RWPE2 (cell line): ENCODE measurements at regions not wholly inside any gene's neighbourhood (a gene's known extent, or its start where the extent isn't known, plus 50 kb on each side); places are given as distances from the start of the nearest gene placed in this dataset.

Experiments
- ATAC-seq: fragments of 200-7000 bp; cut with Tn5 transposase; 3 replicates; pipeline ENCODE4 v1.9.1; 2021; ENCODE audit warnings: low read depth
- DNase-seq: peaks from one replicate; pipeline ENCODE4 v3.0.0-alpha.2; 2020; ENCODE audit warnings: low spot score
- H3K27ac ChIP-seq: fragments of 450-650 bp; 2 replicates; pipeline ENCODE4 v1.5.1; 2017; ENCODE audit warnings: mild to moderate bottlenecking; ENCODE audit not compliant: poor library complexity, severe bottlenecking
- H3K27me3 ChIP-seq: fragments of 250-450 bp; sonication (Bioruptor Pico); 2 replicates; pipeline ENCODE4 v1.5.1; 2021; ENCODE audit warnings: mild to moderate bottlenecking, moderate library complexity; ENCODE audit not compliant: insufficient read depth, poor library complexity, severe bottlenecking
- H3K36me3 ChIP-seq: fragments of 250-450 bp; sonication (Bioruptor Pico); 2 replicates; pipeline ENCODE4 v1.5.1; 2020; ENCODE audit warnings: low read depth, mild to moderate bottlenecking, moderate library complexity
- H3K4me1 ChIP-seq: fragments of 250-450 bp; sonication (Bioruptor Pico); 2 replicates; pipeline ENCODE4 v1.5.1; 2021; ENCODE audit warnings: mild to moderate bottlenecking, moderate library complexity; ENCODE audit not compliant: insufficient read depth, poor library complexity, severe bottlenecking
- H3K4me3 ChIP-seq: fragments of 250-450 bp; sonication (Bioruptor Pico); 2 replicates; pipeline ENCODE4 v1.5.1; 2021; ENCODE audit warnings: mild to moderate bottlenecking, moderate library complexity; ENCODE audit not compliant: severe bottlenecking
- H3K9me3 ChIP-seq: fragments of 250-450 bp; sonication (Bioruptor Pico); 2 replicates; pipeline ENCODE4 v1.5.1; 2021; ENCODE audit warnings: mild to moderate bottlenecking, moderate library complexity; ENCODE audit not compliant: severe bottlenecking
- TF ChIP-seq, protein P1 (sequence below): fragments of 450-650 bp; IDR thresholded peaks from one replicate; pipeline ENCODE4 v1.5.1; 2017; ENCODE audit warnings: mild to moderate bottlenecking, moderate library complexity; ENCODE audit not compliant: poor library complexity, severe bottlenecking

DNA sequence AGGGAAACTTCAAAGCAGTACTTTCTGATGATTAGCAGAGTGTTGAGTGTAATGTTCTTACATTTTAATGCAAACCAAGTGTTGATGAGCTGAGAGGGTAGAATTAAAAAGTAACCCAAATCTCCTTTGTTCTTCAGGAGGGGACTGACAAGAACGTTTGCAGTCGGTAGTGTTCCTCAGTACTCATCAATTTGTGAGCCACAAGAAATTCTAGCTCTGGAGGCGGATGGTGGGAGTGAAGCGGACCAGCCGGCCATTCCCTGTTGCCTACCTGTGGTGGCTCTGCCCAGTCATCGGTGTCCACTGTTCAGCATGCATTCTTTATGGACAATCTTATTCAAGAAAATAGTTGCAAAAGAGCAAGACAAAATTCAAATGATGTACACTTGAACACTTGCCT, 438.6 kb upstream of the POU3F3 start:
- DNase-seq (no peak), ATAC-seq (no peak)
- Histone ChIP-seq H3K9me3 (no peaks in the 10 kb centered on the region), H3K4me3 (no peak overlapping the region), H3K4me1 (no peaks in the 10 kb centered on the region), H3K36me3 (no peaks in the 10 kb centered on the region), H3K27ac (no peak overlapping the region), H3K27me3 (peaks cover 27% of the 10 kb centered on the region)
- TF ChIP-seq, protein P1, sequence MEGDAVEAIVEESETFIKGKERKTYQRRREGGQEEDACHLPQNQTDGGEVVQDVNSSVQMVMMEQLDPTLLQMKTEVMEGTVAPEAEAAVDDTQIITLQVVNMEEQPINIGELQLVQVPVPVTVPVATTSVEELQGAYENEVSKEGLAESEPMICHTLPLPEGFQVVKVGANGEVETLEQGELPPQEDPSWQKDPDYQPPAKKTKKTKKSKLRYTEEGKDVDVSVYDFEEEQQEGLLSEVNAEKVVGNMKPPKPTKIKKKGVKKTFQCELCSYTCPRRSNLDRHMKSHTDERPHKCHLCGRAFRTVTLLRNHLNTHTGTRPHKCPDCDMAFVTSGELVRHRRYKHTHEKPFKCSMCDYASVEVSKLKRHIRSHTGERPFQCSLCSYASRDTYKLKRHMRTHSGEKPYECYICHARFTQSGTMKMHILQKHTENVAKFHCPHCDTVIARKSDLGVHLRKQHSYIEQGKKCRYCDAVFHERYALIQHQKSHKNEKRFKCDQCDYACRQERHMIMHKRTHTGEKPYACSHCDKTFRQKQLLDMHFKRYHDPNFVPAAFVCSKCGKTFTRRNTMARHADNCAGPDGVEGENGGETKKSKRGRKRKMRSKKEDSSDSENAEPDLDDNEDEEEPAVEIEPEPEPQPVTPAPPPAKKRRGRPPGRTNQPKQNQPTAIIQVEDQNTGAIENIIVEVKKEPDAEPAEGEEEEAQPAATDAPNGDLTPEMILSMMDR, result no peak

DNA sequence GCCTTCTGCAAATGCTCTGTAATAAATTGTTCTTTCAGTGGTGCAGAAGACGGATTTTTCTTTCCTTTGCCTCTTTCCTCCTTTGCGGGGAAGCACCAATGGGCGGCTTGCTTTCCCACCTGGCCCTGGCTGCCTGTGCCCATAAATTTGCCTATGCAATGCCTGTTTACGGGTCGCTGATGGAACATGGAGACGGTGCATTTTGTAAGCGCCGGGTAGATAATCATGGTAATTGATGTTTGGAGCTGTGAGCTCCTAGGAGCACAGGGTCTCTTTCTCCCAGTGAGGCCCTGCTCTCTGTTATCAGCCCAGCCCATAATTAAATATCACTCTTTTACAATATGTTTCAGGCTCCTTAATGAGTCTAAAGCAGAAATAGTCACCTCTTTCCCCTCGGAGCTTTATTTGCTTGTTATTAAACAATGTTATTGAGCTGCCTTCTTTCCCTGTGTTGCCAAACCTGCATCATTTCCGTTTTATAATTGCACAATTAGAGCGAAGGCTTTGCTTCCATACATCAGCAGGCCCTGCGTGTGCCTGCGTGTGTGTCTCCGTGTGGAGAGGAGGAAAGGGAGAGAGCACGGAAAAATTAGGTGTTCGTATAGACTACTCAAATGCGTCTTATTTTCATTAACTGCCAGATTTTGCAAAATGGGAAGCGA, 437.4 kb upstream of the POU3F3 start:
- Histone ChIP-seq H3K4me3 (no peak overlapping the region), H3K27me3 (peaks cover 27% of the 10 kb centered on the region), H3K4me1 (no peaks in the 10 kb centered on the region), H3K27ac (no peak overlapping the region), H3K9me3 (no peaks in the 10 kb centered on the region), H3K36me3 (no peaks in the 10 kb centered on the region)
- ATAC-seq, result no peak
- TF ChIP-seq, protein P1, result no peak
- DNase-seq, result no peak

DNA sequence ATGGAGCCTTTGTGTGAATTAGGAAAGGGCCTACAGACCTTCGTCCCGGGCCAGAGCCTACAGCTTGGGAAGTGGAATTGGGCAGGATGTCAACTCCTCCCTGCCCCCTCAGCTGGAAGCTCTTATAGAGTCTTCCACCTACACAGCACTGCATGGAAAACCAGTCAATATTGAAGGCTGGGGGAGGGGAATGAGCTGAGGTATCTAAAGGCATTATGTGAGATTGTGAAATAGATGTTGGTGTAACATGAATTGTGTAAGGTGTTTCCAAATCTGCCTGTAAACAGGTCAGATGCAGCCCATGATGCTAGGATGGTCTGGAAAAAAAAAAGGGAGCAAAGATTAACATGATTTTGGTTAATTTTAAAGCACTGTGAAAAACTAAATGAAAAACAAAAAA, 433.5 kb upstream of the POU3F3 start:
- Histone ChIP-seq H3K27me3 (peaks cover 4% of the 10 kb centered on the region), H3K36me3 (no peaks in the 10 kb centered on the region), H3K27ac (no peak overlapping the region), H3K4me3 (no peak overlapping the region), H3K9me3 (no peaks in the 10 kb centered on the region), H3K4me1 (no peaks in the 10 kb centered on the region)
- DNase-seq, result no peak
- TF ChIP-seq, protein P1, result no peak
- no peak for ATAC-seq

DNA sequence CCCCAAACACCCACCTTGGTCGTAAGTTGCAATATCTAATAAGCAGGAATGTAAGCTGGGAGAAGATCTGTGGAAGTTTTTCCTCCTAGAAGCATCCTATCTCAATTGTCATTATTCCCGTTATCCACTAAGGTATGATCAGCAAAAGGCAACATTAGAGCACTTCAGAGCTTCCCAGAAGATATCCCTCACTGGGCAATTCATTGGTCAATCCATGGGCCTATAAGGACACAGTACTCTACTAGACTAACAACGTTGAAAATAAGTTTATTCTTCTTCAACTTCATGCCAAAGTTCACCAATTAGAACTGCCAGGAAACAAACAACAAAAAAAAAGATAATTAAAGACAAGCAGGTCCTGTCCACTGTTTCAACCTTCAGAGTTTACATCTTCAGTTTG, 433.0 kb upstream of the POU3F3 start:
- TF ChIP-seq, protein P1, result no peak
- ATAC-seq (no peak), DNase-seq (no peak)
- no peaks in the 10 kb centered on the region for H3K9me3 ChIP-seq
- no peaks in the 10 kb centered on the region for H3K4me1 ChIP-seq
- H3K27ac ChIP-seq, result no peak overlapping the region
- no peaks in the 10 kb centered on the region for H3K36me3 ChIP-seq
- H3K4me3 ChIP-seq, result no peak overlapping the region
- no peaks in the 10 kb centered on the region for H3K27me3 ChIP-seq

DNA sequence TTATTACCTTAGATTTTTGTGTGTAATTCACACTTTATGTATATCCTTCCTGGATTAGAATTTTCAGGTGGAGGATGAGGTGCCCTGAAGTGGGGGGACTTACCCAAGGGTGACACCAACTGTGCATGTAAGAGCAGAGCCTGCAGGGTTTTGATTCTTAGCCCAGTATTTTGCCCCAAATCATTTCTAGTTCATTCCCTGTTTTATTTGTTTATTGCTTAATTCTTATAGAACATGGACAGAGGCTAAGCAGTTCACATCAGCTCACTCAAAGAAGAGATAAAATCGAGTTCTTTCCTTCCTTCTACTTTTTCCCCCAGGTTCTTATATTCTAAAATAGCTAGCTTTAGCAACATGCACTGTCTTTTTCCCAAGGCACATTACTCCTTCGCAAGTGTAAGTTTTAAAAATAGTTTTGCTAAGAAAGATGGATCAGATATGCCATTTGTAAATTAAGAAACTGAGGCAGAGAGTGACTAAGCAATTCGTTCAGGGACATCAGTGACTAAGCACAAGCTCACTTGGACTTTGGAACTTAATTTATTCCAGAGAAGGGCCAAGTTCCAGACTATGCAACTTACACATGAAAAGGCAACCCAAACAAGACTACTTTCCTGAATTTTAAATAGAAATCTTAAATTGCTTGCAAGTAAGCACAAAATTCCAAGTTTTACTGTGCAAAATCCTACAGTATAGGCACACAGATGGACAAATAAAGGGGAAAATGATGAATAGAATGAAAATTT, 427.9 kb upstream of the POU3F3 start:
- DNase-seq (no peak), ATAC-seq (no peak)
- H3K27ac ChIP-seq, result no peak overlapping the region
- no peaks in the 10 kb centered on the region for H3K36me3 ChIP-seq
- H3K27me3 ChIP-seq, result peaks cover 16% of the 10 kb centered on the region
- H3K4me1 ChIP-seq, result no peaks in the 10 kb centered on the region
- no peak overlapping the region for H3K4me3 ChIP-seq
- TF ChIP-seq, protein P1, result no peak
- H3K9me3 ChIP-seq, result no peaks in the 10 kb centered on the region
